ELR (cell line): ENCODE measurements at regions not wholly inside any gene's neighbourhood (a gene's known extent, or its start where the extent isn't known, plus 50 kb on each side); places are given as distances from the start of the nearest gene placed in this dataset.

ENCODE experiments used
- DNase-seq: peaks from one replicate; pipeline ENCODE4 v3.0.0-alpha.2; 2015; ENCODE audit warnings: low read depth

DNA sequence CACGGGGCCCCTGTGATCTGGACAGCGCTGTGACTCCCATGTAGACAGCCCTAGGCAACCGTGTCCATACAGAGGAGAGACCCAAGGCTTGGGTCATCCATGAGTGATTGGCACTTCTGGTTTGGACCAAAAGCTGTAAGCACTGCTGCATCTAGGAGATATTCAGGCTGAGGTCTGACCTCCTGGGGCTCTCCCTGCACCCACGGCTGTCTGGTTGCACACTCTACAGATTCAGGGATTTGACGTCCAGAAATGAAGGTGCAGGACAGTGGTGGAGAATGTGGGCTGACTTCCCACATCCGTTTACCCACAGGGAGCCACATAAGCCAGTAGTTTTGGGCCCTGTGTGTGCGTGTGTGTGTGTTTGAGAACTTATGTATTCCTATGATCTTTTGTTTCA lies 76.2 kb upstream of the ARHGEF7 start:
- DNase-seq: no peak

DNA sequence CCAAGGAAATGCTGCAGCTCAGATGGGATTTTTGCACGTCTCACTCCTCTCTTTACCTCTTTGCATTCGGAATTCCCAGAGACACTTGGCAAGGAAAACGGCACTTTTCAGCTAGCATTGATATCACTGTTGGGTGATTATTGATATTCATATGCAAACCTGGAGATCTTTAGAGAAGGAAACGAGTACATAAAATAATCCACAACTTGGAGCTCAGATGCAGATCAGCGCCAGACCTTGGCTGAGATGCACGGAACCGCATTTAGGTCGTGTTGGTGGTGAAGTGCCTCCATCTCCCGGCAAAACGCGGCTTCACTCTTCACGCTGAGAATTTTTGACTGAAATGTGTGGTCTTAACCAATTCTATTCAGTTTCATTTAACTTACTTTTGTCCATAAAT lies 77.2 kb upstream of the ARHGEF7 start:
- no peak for DNase-seq

DNA sequence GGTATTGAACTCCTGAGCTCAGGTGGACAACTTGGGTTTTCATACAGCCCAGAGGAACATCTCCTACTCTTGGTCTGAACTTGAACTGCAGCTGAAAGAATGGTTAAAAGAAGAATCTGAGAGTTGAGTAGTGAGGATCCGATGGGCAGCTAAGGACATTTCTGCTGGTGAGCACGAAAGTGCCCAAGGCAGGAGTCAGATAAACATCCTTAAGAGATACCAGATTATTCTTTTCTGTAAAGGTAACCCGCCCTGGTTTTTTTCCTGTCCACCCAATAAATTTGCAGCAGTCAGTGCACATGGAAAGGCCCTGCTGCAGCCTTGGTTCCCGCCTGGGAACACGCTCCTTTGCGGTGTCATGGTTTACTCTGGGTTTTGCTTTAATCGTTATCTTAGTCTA lies 78.4 kb upstream of the ARHGEF7 start:
- DNase-seq: no peak

DNA sequence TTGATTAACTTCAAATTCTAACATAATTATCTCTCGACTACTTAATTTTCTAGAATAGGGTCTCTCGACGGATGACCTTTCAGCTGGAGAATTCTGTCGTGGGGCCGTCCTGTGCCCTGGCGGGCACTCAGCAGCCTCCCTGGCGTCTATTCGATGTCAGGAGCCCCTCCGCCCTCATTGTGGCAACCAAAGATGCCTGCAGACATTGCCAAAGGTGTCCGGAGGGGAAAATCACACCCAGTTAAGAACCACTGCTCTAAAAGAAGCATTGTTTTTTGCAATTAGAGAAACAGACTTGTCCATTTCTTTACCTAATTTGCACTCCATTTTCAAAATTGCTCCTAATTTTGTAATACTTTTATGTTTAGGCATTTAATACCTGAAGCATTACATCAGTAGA lies 79.2 kb upstream of the ARHGEF7 start:
- DNase-seq: no peak

DNA sequence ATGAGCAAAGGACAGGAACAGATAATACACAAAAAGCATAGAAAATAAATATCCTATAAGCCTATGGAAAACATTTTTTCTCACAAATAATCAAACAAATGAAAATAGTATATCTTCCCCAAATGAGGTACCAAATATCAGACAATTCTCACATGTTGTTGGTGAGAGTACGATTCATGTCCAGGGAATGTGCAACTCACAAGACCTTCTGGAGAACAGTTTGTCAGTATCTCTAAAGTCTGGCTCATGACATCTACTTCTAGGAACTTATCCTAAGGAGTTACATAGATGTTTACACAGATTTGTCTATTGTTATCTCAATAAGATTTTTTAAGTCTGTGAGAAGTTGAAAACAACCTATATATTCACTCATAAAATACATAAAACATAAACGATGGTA lies 80.3 kb upstream of the ARHGEF7 start:
- DNase-seq: peak; percentile 47

DNA sequence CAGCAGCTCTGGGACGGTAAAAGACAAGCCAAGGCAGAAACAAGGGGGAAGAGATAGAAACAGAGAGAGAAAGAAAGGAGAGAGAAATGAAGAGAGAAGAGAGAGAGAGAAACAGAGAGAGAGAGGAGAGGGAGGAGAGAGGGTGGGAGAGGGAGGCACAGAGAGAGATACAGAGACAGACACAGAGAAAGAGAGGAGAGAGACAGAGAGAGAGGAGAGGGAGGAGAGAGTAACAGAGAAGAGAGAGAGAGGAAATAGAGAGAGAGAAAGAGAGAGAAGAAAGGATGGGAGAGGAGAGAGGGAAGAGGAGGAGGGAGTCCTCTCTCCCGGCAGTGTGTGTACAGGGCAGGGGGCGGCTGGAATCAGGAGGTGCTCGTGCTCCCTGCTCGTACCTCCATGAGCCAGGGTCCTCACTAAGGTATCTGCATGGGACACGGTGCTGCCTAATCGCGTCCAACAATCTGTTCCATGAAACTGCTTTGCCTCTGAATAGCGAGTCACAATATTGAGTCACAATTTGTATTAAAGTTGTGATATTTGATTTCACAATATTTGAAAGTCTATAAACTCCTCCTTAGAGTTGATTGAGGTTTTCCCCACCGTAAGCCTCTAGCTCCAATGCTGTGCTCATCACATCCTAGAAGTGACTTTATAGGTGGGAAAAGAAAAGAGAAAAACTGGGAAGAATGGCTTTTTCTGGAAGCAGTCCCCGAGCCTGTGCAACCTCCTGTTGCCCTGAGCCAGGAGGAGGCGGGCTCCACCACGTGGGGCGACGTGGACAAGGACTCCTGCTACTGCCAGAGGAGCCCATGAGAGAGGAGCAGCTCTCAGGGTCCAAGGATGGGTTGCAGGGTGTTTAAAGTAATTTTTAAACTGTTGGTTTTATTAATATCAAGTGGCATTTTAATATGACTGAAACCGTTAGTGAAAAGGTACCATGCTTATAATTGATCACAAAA lies 81.7 kb upstream of the ARHGEF7 start:
- peak; percentile 30 for DNase-seq

DNA sequence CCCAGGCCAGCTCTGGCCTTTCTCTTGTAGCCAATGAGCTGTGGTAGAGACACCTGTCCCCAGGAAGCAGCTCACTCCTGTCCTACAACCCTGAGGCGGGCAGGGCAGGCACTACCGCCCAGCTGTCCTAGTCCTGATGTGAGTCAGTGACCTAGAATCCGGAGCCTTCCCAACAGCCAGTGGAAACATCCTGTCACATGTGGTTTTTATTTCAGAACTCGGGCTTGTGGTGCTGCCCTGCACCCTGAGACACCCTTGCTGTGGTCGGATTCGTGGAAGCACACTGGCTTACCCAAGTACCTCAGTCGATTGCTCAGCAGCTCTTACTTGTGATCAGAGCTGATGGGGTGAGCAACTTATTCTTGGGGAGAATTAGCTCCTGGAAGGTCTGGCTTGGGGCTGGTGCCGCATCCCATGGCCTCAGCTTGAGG lies 83.6 kb upstream of the ARHGEF7 start:
- peak; percentile 85 for DNase-seq

DNA sequence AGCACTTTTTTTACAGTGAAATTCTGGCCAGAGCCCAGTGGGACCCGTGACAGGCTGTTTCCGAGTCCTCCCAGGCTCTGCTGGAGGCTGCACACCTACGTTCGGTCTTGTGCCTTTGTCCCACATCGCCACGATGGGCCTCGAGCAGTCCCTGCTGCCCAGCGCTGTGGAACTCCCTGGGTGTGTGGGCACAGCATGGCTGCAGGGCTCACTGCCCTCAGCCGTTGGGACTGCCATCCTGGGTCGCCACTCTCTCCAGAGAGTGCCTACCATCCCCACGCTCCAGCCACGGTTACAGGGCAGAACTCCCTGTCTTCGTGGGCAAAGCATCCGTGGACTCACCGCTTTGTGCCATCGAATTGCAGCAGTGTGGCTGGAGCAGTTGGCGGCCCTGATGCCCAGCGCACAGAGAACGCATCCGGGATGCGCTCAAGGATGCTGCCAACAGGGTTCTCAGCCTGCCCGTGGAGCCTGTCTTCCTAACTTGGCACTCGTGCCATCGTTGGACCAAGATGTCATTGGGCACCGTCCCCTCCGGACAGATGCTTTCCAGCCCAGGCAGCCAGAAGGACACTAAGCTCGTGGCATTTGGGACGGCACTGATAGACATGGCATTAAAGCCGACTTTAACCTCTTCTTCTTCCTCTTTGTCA lies 85.0 kb upstream of the ARHGEF7 start:
- no peak for DNase-seq

DNA sequence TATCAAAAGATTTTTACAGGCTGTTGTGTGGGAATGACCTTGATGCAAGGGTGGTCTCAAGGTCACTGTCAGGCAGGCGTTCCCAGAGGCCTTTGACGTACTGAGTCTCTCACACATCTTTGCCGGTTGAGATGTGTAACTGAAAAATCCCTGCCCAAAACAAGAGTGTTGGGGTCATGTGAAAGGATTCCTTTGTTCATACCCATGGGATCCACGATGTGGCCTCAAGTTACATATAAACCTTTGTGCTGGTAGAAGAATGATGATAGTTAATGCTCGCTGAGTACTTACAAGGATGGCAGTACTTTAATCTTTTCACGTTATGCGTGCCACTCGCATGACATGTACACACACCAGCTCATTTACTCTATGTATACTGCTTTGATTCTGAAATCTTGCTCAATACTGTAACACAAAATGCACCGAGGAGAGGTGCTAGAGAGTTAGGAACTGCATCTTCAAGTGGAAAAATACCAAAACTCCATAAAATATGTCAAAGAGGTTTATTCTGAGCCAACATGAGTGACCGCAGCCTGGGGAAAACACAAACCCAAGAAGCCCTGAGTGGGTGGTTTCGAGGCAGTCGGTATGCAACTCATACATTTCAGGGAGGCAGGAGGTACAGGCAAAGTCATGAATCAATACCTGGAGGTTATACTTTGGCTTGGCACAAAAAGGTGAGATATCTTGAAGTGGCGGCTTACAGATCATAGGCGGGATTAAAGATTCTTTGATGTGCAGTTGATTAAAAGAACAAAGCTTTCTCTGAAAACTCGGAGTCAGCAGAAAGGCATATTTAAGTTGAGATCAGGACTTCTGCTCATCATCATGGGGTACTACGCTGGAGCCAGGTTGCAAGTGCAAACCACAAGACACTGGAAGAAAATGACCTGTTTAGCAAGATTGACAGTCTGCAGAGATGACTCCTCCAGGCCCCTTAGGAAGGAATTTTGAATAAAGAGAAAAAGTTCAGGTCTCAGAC lies 87.4 kb upstream of the ARHGEF7 start:
- DNase-seq: no peak

DNA sequence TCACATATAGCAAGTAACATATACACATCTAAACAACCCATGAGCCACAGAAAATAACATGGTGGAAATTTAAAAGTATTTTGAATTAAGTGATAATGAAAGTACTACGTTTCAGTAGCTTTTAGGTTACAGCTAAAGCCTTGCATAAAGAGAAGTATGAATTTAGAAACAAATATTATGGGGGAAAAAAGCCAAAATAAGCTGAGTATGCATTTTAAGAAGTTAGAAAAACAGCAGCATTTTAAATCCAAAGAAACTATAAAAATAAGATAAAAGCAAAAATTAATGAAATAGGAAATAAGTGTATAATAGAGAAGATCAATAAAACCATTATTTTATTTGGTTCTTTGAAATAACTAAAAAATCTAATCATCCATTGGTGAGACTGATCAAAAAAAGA lies 89.8 kb upstream of the ARHGEF7 start:
- DNase-seq: no peak

DNA sequence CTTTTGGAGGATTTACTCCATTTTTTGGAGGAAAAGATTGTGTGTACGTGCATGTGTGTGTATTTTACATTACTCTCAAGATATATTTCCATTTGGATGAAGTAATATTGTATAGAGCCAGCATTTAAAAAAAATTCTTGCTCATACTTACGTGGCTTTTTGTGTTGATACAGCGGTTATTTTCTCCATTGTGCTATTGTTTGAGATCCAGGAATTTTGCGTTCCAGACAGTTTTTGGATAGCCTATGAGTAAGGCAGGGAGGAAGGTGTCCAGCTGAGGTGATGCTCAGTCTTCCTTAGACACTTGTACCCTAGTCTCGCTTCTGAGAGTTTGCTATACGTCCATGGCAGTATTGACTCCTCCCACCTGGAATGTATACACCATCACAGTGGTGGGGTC lies 92.2 kb upstream of the ARHGEF7 start:
- no peak for DNase-seq

DNA sequence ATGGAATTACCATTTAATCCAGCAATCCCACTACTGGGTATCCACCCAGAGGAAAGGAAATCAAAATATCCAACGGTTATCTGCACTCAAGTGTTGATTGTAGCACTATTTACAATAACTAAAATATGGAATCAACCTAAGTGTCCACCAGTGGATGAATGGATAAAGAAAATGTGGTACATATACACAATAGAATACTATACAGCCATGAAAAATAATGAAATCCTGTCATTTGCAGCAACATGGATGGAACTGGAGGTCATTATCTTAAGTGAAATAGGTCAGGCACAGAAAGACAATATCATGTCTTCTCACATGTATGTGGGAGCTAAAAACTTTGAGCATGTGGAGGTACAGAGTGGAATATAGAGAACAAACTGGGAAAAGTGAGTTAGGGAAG lies 92.9 kb upstream of the ARHGEF7 start:
- DNase-seq: no peak

DNA sequence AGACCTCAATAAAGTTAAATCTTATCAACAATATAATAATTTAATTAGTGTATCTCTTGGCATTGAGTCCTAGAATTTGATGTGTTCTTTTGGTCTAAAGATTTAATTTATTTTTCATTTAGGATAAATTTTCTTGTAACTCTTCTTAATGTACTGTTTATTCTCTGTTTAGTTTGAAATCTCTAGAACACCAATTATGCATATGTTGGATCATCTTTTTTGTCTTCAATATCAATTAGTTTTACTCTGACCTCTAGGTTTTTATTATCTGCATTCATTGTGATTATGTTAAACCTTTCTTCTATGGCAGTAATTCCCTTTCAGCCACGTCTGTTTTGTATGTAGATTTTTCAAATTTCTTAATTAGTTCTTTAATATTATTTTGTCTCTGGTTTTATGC lies 93.8 kb upstream of the ARHGEF7 start:
- DNase-seq: no peak

DNA sequence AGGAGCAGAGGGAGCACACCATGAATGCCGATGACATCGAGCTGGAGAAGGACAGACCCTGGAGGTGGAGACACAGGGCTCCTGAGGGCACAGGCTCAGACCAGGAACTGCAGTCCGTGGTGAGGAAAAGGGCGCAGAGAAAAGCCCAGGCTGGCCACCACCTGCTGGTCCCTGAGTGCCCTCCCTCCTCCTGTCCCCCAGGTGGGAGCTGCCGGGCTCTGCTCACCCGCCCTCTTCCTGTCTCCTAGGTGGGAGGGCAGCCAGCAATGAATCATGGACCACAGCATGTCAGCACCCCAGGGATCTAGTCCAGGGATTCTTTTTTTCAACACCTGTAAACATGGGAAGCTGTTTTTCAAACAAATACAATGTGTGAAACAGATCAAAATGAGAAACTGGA lies 94.6 kb upstream of the ARHGEF7 start:
- DNase-seq: no peak

DNA sequence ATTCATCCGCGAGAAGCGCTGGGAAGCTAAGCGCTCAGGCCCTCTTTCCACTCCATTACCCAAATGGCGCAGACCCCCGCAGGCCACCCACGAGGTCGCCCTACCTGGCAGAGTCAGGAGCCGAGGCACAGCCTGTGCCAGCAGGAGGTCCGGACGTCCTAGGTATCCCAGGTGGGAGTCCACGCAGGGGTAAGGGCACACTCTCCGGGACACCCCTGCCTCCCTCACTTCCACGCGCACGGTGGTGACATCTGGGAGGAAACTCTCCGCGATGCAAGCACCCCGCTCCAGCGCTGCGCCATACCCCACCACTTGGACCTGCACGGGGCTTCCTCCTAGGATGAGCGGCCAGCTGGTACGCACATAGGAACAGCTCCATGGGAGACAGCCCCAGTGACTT lies 95.1 kb upstream of the ARHGEF7 start:
- DNase-seq: no peak

DNA sequence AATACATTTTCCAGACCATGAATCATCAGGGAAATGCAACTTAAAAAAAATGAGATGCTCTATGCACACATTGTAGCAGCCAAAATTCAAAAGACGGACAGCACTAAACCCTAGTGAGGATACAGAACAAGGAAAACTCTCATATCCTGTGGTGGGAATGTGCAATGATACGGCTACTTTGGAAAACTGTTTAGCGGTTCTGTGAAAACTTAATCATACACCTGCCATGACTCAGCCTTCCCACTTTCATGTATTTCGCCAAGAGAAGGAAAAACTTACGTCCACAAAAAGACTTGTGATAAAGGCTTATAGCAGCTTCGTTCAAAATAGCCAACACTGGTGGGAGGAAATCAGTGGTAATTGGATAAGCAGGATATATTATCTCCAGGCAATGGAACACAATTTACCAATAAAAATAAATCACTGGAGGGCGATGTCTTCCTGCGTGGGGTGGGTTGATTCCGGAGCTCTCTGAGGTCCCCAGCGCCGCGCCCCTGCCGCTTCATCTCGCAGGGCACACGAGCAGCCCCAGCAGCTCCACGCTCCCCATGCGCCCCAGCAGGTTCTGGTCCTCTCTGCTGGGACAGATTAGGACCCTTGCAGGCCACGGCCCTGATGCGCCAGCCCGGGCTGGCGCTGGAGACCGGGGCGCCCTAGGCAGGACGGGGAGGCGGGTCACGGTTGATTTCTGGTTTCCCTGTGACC lies 97.2 kb upstream of the ARHGEF7 start:
- no peak for DNase-seq

DNA sequence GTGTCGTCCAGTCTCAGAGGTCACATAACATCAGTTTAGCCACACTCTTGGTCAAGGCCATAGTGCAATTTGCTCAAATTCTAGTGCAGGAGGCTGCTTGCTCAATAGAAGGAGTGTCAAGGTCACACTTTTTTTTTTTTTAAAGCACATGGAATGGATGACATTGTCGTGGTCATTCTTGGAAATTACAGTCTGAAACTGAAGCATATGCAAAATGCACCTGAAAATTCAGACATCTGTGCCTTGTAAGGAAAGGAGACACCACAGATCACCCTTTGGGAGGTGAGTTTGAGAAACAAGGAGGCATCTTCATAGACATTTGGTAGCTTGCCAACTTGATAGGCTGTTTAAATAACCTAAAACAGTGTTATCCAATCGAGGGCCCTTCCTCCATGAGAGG lies 98.3 kb upstream of the ANKRD10 start:
- no peak for DNase-seq

DNA sequence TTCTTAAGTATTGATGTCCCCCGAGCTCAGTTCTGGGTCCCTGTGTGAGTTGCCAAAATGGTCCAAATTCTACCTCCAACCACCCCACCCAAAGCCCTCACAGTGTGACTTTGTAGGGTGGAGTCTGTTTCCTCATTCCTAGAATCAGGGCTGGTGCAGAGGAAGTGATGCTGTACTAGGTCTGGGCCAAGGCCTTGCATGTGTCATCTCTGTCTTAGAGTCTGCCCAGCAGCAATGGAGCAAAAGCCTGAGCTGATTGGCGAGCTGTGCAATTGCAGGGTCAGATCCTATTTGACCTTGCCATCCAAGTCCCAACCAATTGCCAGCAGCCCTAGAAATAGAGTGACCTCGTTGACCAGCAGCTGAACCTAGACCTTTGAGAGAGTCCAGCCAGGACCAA lies 97.0 kb upstream of the ANKRD10 start:
- DNase-seq: peak; percentile 48

DNA sequence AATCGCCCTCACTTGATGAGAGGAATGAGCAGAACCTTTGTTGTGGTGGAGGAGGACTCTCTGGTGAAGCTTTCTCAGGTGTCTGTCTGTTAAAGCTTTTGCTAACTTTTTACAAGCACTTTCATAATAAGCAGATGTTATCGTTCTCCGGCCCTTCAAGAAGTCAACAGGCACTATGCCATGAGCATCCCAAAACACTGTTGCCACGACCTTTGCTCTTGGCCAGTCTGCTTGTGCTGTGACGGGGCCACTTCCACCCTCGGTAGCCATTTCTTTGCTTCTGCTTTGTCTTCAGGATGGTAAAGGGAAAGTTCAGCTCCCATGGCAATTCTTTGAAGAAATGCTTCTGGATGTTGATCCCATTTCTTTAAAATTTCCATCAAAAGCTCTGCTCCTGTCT lies 93.5 kb upstream of the ANKRD10 start:
- no peak for DNase-seq

DNA sequence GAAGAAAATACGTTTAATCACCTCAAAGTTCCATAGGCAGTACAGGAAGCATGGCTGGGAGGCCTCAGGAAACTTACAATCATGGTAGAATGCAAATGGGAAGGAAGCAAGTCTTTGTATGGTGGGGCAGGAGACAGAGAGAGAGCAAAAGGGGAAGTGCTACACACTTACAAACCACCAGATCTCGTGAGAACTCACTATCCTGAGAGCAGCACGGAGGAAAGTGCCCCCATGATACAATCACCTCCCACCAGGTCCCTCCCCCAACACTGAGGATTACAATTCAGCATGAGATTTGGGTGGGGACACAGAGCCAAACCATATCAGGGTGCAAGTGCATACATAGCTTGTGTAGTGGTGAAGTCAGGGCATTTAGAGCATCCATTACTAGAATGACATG lies 92.3 kb upstream of the ANKRD10 start:
- no peak for DNase-seq

DNA sequence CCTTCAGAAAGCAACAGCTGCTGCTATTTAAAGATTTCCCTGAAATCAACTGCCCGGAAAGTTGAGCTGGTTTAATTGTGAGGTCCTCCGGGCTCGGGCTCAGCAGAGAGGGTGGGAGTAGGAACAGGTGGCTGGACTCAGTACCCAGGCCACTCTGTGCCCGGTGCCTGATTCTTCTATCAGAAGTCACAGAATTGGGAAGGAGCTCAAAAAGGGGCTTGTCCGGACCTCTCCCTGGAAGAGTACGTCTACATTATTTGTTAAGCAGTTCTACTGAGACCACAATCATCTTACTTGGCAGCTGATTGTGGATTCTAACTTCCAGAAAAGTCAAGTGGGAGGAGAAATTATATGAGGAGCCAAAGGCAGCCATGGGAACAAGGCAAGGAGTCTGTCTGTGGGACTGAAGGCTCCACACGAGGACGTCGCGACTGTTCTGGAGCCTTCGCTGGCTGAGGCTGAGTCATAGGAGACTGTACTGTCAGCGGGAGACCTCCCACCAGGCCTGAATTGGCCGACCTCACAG lies 91.7 kb upstream of the ANKRD10 start:
- DNase-seq: peak; percentile 69
